HG02678 (cell line): ENCODE measurements at regions not wholly inside any gene's neighbourhood (a gene's known extent, or its start where the extent isn't known, plus 50 kb on each side); places are given as distances from the start of the nearest gene placed in this dataset.

Experiments used
- ATAC-seq: cut with Tn5 transposase; IDR thresholded peaks from one replicate; pipeline ENCODE4 v1.9.1; 2021; ENCODE audit warnings: mild to moderate bottlenecking, moderate library complexity; ENCODE audit not compliant: unreplicated experiment

DNA sequence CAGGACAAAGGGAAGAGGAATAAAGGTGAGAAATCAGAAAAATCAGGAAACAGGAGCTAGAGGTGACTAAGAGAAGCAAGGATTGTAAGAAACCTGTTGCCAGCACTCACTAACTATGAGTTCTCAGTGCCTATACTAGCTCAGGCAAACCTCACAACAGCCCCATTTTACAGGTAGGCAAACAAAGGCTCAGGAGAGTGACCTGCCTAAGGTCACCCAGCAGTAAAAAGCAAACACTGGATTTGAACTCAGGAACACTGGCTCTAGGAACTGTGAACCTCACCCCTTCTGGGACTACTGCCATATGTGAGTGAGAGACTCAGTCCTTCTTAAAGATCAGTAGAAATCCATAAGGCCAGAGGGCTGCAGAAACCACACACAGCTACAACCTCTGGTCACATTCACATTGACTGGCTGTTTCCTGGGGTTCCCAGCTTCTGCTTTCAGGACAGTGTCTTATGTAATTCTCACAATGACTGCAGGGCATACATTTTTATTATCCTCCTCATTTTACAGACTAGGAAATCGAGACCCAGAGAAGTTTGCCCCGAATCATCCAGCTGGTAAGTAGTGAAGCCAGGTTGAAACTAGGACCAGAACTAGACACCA, 80.7 kb upstream of the MAFB start:
- ATAC-seq: no peak

- no peak for ATAC-seq
Measured at GRCh38 chr20:40770564-40771307, 81.7 kb upstream of the MAFB start.

DNA sequence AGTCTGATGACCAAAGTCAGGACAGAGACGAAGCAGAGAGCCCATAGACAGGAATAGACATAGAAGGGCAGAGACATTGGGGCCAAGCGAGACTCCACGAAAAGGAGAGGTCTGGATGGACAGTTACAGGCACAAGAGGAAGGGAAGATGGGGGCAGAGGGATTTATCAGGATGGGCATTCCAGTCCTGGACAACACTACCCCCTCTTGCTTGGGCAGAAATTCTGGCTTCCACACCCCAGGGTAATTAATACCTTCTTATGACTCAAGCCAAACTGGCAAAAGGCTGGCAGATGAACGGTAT, 82.2 kb upstream of the MAFB start:
- ATAC-seq: no peak

- ATAC-seq: no peak
Measured at GRCh38 chr20:40771848-40772511, 82.9 kb upstream of the MAFB start.

DNA sequence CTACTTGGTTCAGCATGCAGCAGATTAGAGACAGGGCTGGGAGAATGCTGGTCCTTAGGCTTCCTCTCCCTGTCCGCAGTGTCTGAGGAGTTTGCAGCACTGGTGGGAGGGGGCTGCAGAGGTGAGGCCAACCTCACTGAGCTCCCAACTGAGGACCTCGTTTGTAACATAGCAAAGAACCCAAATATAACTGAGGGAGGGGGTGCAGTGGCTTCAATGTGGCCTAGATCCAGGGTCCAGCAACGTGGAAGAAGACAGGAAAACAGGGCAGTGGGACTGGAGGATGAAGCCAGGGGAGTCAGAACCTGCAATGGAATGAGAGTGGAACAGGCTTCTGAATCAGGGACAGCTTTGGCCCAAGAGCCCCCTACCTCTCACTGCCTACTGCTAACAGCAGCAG, 84.3 kb upstream of the MAFB start:
- ATAC-seq: no peak

- no peak for ATAC-seq
Measured at GRCh38 chr20:40774252-40774651, 85.2 kb upstream of the MAFB start.

- no peak for ATAC-seq
Measured at GRCh38 chr20:40775561-40776146, 86.6 kb upstream of the MAFB start.

DNA sequence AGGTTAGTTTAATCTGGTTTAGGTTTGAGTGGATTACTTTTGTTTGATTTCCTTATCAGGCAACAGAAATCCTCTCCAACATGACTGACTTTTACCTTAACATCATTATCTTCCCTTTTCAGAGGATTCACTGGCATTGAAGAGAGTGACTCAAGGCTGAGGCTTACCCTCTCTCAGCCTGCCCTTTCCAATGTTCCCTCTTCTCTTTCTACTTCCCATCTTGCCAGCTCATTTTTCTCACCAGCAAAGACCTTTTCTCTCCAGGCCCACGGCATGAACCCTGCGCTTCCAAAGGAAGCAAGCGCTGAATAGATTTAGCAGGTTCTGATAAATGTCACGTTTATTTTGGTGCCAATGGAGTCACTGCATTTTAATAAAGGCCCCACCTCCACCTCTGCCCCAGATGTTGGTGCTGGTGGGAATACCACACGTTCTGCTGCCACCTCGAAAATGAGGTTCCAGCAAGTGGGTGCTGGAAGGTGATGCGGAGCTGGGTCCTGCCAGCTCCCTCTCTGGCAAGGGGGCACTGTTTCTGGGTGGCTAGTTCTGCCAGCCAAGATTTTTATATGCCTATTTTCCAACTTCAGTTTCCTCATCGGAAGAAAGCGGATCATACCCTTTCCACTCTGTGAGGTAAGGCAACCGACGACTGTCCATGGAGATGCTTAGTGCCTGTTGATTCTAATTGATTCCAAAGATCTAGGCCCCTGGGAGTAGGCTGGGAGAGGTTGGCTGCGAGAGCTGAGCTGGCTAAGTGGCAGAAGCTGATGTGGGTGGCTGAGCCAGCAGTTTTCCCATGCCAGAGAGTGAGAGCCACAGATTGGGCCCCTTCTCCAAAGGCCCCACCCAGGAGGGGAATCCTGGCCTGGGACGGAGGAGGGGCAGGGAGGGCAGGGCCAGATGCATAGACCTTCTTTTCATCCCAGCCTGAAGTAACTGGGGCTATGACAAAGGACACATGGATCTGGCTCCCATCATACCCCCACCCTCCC, 87.7 kb upstream of the MAFB start:
- no peak for ATAC-seq

DNA sequence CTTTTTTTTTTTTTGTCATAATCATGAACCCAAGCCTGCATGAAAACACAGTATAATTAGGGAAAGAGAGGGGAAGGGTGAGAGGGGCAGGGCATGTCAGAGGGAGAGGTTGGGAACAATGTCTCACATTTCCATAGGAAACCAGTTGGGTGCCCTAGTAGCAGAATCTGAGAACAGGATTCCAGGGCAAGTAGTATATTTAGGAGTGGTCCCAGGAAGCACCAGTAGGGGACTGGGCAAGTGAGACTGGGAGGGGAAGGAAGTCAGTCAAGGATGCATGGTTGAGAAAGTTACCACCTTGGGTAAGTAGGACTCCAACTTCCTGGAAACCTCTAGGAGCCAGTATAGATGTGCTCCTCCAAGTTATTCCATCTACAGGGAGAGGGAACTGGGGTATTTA, 88.6 kb upstream of the MAFB start:
- no peak for ATAC-seq

DNA sequence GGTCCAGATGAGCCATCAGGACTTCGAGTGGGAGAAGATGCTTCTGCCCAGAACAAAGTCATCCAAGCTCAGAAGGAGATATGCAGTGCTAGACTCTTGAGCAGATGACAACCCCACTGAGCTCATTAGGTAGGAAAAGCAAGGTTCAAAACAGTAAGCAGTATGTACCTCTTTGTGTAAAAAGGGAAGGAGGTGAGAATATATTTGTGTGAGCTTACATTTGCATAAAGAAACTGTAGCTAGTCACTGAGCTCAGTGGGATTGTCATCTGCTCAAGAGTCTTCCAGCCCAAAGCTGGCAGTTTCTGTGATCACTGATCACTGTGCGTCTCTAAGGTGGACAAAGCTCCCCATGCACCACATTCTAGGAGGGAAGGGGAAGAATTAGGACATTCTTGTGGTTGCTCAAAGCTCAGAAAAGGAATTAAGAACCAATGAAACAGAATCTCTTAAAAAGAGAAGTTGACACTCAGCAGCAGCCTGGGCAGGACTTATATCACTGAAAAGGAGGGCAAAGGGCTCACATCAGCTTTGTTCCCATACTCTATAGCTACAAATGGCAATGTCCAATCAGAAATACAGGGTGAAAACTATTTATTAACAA, 90.0 kb upstream of the MAFB start:
- ATAC-seq: no peak

GRCh38 chr20:40781327-40782042, 92.4 kb upstream of the MAFB start:
- ATAC-seq: no peak

- no peak for ATAC-seq
Measured at GRCh38 chr20:40782043-40782368, 93.0 kb upstream of the MAFB start.

DNA sequence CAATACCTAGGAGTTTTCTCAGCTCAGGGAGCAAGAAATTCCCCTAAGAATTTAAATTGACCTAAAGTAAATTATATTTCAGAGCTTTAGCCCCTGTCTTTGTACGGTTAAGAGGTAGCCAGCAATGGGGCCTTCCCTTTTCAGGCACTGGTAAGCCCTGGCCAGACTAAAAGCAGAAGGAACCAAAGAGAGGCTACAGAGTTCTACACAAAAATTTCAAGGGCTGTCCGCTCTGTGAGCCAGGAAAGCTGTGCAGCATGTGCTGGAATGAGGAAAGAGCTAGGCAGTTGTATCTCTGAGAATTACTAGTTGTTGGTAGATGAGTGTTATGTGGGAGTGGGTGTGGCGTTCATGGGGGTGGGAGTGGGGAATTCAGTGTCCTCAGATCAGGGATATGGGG, 96.3 kb upstream of the MAFB start:
- ATAC-seq: no peak

GRCh38 chr20:40786336-40786735, 97.3 kb upstream of the MAFB start:
- ATAC-seq: no peak

GRCh38 chr20:40787941-40788340, 98.9 kb upstream of the MAFB start:
- no peak for ATAC-seq

- no peak for ATAC-seq
Measured at GRCh38 chr20:40797425-40797824, 108.4 kb upstream of the MAFB start.

- no peak for ATAC-seq
Measured at GRCh38 chr20:40798066-40798465, 109.0 kb upstream of the MAFB start.

- ATAC-seq: no peak
Measured at GRCh38 chr20:40802886-40803285, 113.8 kb upstream of the MAFB start.

DNA sequence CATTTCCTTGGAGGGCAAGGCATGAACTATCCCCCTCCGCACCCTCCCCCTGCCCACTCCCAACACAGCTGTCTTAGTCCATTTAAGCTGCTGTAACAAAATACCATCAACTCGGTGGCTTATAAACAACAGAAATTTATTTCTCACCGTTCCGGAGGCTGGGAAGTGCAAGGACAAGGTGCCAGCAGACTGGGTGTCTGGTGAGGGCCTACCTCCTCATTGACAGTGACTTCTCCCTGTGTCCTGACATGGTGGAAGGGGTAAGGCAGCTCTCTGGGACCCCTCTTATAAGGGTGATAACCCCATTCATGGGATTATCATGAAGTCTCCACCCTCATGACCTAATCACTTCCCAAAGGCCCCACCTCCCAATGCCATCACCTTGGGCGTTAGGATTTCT, 114.3 kb upstream of the MAFB start:
- no peak for ATAC-seq

DNA sequence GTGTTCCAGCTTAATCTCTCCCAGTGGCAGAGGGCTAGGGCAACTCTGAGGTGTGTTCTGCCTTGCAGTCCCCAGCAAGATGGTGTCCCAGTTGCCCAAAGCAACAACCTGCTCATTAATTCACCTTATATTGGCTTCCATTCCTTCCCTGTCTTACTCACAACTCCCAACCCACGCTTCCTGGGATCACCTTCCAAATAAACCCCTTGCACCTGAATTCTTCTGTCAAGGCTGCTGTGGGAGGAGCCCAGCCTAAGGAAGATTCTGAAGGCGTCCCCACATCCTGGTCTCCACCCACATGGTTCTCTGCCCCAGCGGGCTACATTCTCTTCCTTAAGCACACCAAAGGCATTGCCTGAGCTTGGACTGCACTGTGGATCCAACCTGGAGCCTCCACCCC, 116.6 kb upstream of the MAFB start:
- no peak for ATAC-seq
